ENCODE measurements at regions not wholly inside any gene's neighbourhood (a gene's known extent, or its start where the extent isn't known, plus 50 kb on each side); places are given as distances from the start of the nearest gene placed in this dataset.

DNA sequence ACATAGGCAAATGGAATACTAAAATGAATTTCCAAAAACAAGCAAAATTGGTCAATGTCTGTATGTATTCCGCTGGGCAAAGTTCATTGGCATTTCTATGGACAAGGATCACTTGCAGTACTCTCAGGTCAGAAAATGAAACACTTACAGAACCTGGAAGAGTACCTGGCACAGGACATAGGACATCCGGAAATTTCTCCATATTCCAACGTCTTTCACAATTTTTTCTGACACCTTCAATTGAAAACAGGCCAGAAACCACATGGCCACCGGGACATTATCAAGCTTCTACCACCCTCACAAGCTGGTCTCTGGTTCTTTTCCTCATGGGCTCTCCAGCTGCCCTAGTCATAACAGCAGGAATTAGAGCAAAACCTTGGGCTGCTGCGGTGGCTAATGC, 96.9 kb upstream of the MSH6 start:
- TF ChIP-seq POLR2A (IDR thresholded peaks at IDR 0.05): no peak
- TF ChIP-seq, protein P1, sequence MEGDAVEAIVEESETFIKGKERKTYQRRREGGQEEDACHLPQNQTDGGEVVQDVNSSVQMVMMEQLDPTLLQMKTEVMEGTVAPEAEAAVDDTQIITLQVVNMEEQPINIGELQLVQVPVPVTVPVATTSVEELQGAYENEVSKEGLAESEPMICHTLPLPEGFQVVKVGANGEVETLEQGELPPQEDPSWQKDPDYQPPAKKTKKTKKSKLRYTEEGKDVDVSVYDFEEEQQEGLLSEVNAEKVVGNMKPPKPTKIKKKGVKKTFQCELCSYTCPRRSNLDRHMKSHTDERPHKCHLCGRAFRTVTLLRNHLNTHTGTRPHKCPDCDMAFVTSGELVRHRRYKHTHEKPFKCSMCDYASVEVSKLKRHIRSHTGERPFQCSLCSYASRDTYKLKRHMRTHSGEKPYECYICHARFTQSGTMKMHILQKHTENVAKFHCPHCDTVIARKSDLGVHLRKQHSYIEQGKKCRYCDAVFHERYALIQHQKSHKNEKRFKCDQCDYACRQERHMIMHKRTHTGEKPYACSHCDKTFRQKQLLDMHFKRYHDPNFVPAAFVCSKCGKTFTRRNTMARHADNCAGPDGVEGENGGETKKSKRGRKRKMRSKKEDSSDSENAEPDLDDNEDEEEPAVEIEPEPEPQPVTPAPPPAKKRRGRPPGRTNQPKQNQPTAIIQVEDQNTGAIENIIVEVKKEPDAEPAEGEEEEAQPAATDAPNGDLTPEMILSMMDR (IDR thresholded peaks at IDR 0.05): no peak

All from vagina (tissue), 2 donors.